Spleen (tissue), 7 donors: ENCODE measurements at regions not wholly inside any gene's neighbourhood (a gene's known extent, or its start where the extent isn't known, plus 50 kb on each side); places are given as distances from the start of the nearest gene placed in this dataset.

Experiments used
- POLR2A ChIP-seq, 3 donors: fragments of 450-650 bp; IDR thresholded peaks; one replicate each; pipeline ENCODE4 v1.5.1; 2017; ENCODE audit warnings: antibody characterized with exemption in 3 of 3, mild to moderate bottlenecking in 1 of 3
- POLR2AphosphoS5 ChIP-seq, 3 donors: sonication (generic); formaldehyde crosslinking; IDR thresholded peaks; one replicate each; pipeline ENCODE4 v1.5.1; 2017; ENCODE audit warnings: antibody characterized with exemption in 3 of 3
- TF ChIP-seq, protein P1 (sequence below), 11 experiments: fragments of 200-600 bp in 7 of 11; fragments of 450-650 bp in 4 of 11; sonication (generic) in 4 of 11; IDR thresholded peaks in 8 of 11; conservative IDR thresholded peaks in 3 of 11; 1 replicate in 7 of 11; 2 replicates in 4 of 11; pipeline versions ENCODE4 v1.4.0 to v1.8.0; 2016 to 2021; ENCODE audit warnings: antibody characterized with exemption in 11 of 11, inconsistent platforms in 4 of 11, mild to moderate bottlenecking in 1 of 11
- donor health status: DM: no; HTN: no; CAD: no; lungs with moderate emphysema.
- donor health status: DM: no; HTN: no; CAD: no.
- donor health status: DM: no; HTN: no; CAD: no.

DNA sequence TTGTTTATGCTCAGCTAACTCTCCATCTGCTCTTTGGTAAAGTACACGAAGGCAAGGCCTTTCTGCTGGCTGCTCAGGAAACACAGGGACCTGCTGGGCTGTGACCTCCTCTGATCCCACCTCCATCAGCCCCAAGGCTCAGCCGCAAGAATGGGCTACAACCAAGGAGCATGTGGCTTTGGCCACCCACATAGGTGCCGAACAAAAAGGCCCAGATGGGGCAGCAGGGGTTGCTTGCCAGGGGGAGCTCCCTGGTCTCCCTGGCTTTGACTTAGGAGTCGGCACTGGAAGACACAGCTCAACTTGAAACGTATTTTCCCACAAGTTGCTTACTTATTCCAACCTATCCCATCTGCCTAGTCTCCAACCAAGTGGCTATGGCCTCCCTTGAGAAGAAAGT, 461.1 kb downstream of the ICE1 start:
- TF ChIP-seq POLR2A (IDR thresholded peaks at IDR 0.05) (no peak), POLR2AphosphoS5 (IDR thresholded peaks at IDR 0.05) (no peak)
- TF ChIP-seq, protein P1, sequence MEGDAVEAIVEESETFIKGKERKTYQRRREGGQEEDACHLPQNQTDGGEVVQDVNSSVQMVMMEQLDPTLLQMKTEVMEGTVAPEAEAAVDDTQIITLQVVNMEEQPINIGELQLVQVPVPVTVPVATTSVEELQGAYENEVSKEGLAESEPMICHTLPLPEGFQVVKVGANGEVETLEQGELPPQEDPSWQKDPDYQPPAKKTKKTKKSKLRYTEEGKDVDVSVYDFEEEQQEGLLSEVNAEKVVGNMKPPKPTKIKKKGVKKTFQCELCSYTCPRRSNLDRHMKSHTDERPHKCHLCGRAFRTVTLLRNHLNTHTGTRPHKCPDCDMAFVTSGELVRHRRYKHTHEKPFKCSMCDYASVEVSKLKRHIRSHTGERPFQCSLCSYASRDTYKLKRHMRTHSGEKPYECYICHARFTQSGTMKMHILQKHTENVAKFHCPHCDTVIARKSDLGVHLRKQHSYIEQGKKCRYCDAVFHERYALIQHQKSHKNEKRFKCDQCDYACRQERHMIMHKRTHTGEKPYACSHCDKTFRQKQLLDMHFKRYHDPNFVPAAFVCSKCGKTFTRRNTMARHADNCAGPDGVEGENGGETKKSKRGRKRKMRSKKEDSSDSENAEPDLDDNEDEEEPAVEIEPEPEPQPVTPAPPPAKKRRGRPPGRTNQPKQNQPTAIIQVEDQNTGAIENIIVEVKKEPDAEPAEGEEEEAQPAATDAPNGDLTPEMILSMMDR (IDR thresholded peaks at IDR 0.05 in 8 of 11, conservative IDR thresholded peaks at IDR 0.05 in 3 of 11): no peak
